ENCODE measurements at regions not wholly inside any gene's neighbourhood (a gene's known extent, or its start where the extent isn't known, plus 50 kb on each side); places are given as distances from the start of the nearest gene placed in this dataset.

GRCh38 chr15:87706001-87706400, 550.5 kb downstream of the NTRK3 start:
- TF ChIP-seq EZH2 (IDR thresholded peaks at IDR 0.05; ENCODE audit: low read length, missing control alignments) (no peak), CTCF (conservative IDR thresholded peaks at IDR 0.05 in 1 of 2, IDR thresholded peaks at IDR 0.05 in 1 of 2; ENCODE audit: low read depth in 1 of 2, low read length in 2 of 2) (no peak)
